ENCODE measurements at regions not wholly inside any gene's neighbourhood (a gene's known extent, or its start where the extent isn't known, plus 50 kb on each side); places are given as distances from the start of the nearest gene placed in this dataset.

GRCh38 chr9:1373445-1373844 lies 323.3 kb downstream of the DMRT2 start:
- no peak overlapping the region for H2BK15ac ChIP-seq (ENCODE audit: low read length)
- H3K36me3 ChIP-seq (replicated peaks in 1 of 2; ENCODE audit: control insufficient read depth in 2 of 2, insufficient read depth in 2 of 2, low read length in 2 of 2) = no peaks in the 10 kb centered on the region
- no peak overlapping the region for H2BK120ac ChIP-seq (ENCODE audit: low read depth, low read length)
- H2BK12ac ChIP-seq (ENCODE audit: low read length) = no peak overlapping the region
- no peak overlapping the region for H4K91ac ChIP-seq (ENCODE audit: low read depth, low read length, poor library complexity)
- H3K4me3 ChIP-seq (ENCODE audit: low read length in 2 of 2) = no peak overlapping the region
- no peak overlapping the region for H3K27ac ChIP-seq (replicated peaks; ENCODE audit: low read length)
- H3K27me3 ChIP-seq (ENCODE audit: control insufficient read depth in 3 of 3, insufficient read depth in 3 of 3, low read depth in 1 of 3, low read length in 3 of 3) = no peaks in the 10 kb centered on the region
- H2AK5ac ChIP-seq (ENCODE audit: low read depth, low read length) = no peak overlapping the region
- DNase-seq (ENCODE audit: low spot score) = no peak
- no peak overlapping the region for H3K23ac ChIP-seq (ENCODE audit: low read depth, low read length, poor library complexity)
- H3K4ac ChIP-seq (ENCODE audit: low read length) = no peak overlapping the region
- no CpG with 5 or more reads among the region's 5 CpGs for WGBS, 2 donors (ENCODE audit: extremely low coverage in 2 of 2, insufficient read length in 2 of 2, insufficient replicate concordance in 1 of 2)
- no peak overlapping the region for H3K9ac ChIP-seq (ENCODE audit: low read depth, low read length, poor library complexity)
- H4K8ac ChIP-seq (ENCODE audit: low read depth, low read length) = no peak overlapping the region
- H2AFZ ChIP-seq (ENCODE audit: low read length) = no peak overlapping the region
- H3K79me1 ChIP-seq (ENCODE audit: low read depth, low read length) = no peaks in the 10 kb centered on the region
- no peak overlapping the region for H3K18ac ChIP-seq (ENCODE audit: low read length)
- H3K9me3 ChIP-seq (replicated peaks in 1 of 2; ENCODE audit: control insufficient read depth in 2 of 2, insufficient read depth in 1 of 2, low read depth in 1 of 2, low read length in 2 of 2) = no peaks in the 10 kb centered on the region
- H2BK5ac ChIP-seq (ENCODE audit: low read length) = no peak overlapping the region
- H3K4me1 ChIP-seq (ENCODE audit: control insufficient read depth in 2 of 2, insufficient read depth in 1 of 2, low read depth in 1 of 2, low read length in 2 of 2) = no peaks in the 10 kb centered on the region
- no peak overlapping the region for H3K4me2 ChIP-seq (ENCODE audit: insufficient read depth, low read length, poor library complexity, severe bottlenecking)
- H3K14ac ChIP-seq (ENCODE audit: low read length) = no peak overlapping the region

GRCh38 chr9:1383899-1384455 lies 333.8 kb downstream of the DMRT2 start:
- WGBS, 2 donors (ENCODE audit: extremely low coverage in 2 of 2, insufficient read length in 2 of 2, insufficient replicate concordance in 1 of 2) = no CpG with 5 or more reads among the region's 4 CpGs
- Histone ChIP-seq H3K23ac (ENCODE audit: low read depth, low read length, poor library complexity) (no peak overlapping the region), H3K27ac (replicated peaks; ENCODE audit: low read length) (no peak overlapping the region), H3K4ac (ENCODE audit: low read length) (no peak overlapping the region), H2AK5ac (ENCODE audit: low read depth, low read length) (no peak overlapping the region), H3K14ac (ENCODE audit: low read length) (no peak overlapping the region), H2BK120ac (ENCODE audit: low read depth, low read length) (no peak overlapping the region), H2BK5ac (ENCODE audit: low read length) (no peak overlapping the region), H2BK15ac (ENCODE audit: low read length) (no peak overlapping the region), H3K79me1 (ENCODE audit: low read depth, low read length) (no peaks in the 10 kb centered on the region), H3K4me1 (ENCODE audit: control insufficient read depth in 2 of 2, insufficient read depth in 1 of 2, low read depth in 1 of 2, low read length in 2 of 2) (no peaks in the 10 kb centered on the region), H3K36me3 (replicated peaks in 1 of 2; ENCODE audit: control insufficient read depth in 2 of 2, insufficient read depth in 2 of 2, low read length in 2 of 2) (no peaks in the 10 kb centered on the region), H3K9me3 (replicated peaks in 1 of 2; ENCODE audit: control insufficient read depth in 2 of 2, insufficient read depth in 1 of 2, low read depth in 1 of 2, low read length in 2 of 2) (no peaks in the 10 kb centered on the region), H3K27me3 (ENCODE audit: control insufficient read depth in 3 of 3, insufficient read depth in 3 of 3, low read depth in 1 of 3, low read length in 3 of 3) (no peaks in the 10 kb centered on the region), H4K91ac (ENCODE audit: low read depth, low read length, poor library complexity) (no peak overlapping the region), H4K8ac (ENCODE audit: low read depth, low read length) (no peak overlapping the region), H3K4me2 (ENCODE audit: insufficient read depth, low read length, poor library complexity, severe bottlenecking) (no peak overlapping the region), H3K4me3 (ENCODE audit: low read length in 2 of 2) (no peak overlapping the region), H3K18ac (ENCODE audit: low read length) (no peak overlapping the region), H3K9ac (ENCODE audit: low read depth, low read length, poor library complexity) (no peak overlapping the region), H2AFZ (ENCODE audit: low read length) (no peak overlapping the region), H2BK12ac (ENCODE audit: low read length) (no peak overlapping the region)
- DNase-seq (ENCODE audit: low spot score) = no peak

GRCh38 chr9:1384816-1385215 lies 334.7 kb downstream of the DMRT2 start:
- DNase-seq (ENCODE audit: low spot score) = no peak
- Histone ChIP-seq H3K23ac (ENCODE audit: low read depth, low read length, poor library complexity) (no peak overlapping the region), H3K4ac (ENCODE audit: low read length) (no peak overlapping the region), H3K9ac (ENCODE audit: low read depth, low read length, poor library complexity) (no peak overlapping the region), H3K4me1 (ENCODE audit: control insufficient read depth in 2 of 2, insufficient read depth in 1 of 2, low read depth in 1 of 2, low read length in 2 of 2) (no peaks in the 10 kb centered on the region), H3K79me1 (ENCODE audit: low read depth, low read length) (no peaks in the 10 kb centered on the region), H2BK15ac (ENCODE audit: low read length) (no peak overlapping the region), H3K14ac (ENCODE audit: low read length) (no peak overlapping the region), H4K8ac (ENCODE audit: low read depth, low read length) (no peak overlapping the region), H2AFZ (ENCODE audit: low read length) (no peak overlapping the region), H2BK120ac (ENCODE audit: low read depth, low read length) (no peak overlapping the region), H3K4me2 (ENCODE audit: insufficient read depth, low read length, poor library complexity, severe bottlenecking) (no peak overlapping the region), H3K27me3 (ENCODE audit: control insufficient read depth in 3 of 3, insufficient read depth in 3 of 3, low read depth in 1 of 3, low read length in 3 of 3) (no peaks in the 10 kb centered on the region), H2BK5ac (ENCODE audit: low read length) (no peak overlapping the region), H3K36me3 (replicated peaks in 1 of 2; ENCODE audit: control insufficient read depth in 2 of 2, insufficient read depth in 2 of 2, low read length in 2 of 2) (no peaks in the 10 kb centered on the region), H2BK12ac (ENCODE audit: low read length) (no peak overlapping the region), H4K91ac (ENCODE audit: low read depth, low read length, poor library complexity) (no peak overlapping the region), H3K27ac (replicated peaks; ENCODE audit: low read length) (no peak overlapping the region), H3K18ac (ENCODE audit: low read length) (no peak overlapping the region), H2AK5ac (ENCODE audit: low read depth, low read length) (no peak overlapping the region), H3K4me3 (ENCODE audit: low read length in 2 of 2) (no peak overlapping the region), H3K9me3 (replicated peaks in 1 of 2; ENCODE audit: control insufficient read depth in 2 of 2, insufficient read depth in 1 of 2, low read depth in 1 of 2, low read length in 2 of 2) (no peaks in the 10 kb centered on the region)
- WGBS, 2 donors (ENCODE audit: extremely low coverage in 2 of 2, insufficient read length in 2 of 2, insufficient replicate concordance in 1 of 2) = no CpG with 5 or more reads among the region's 2 CpGs

DNA sequence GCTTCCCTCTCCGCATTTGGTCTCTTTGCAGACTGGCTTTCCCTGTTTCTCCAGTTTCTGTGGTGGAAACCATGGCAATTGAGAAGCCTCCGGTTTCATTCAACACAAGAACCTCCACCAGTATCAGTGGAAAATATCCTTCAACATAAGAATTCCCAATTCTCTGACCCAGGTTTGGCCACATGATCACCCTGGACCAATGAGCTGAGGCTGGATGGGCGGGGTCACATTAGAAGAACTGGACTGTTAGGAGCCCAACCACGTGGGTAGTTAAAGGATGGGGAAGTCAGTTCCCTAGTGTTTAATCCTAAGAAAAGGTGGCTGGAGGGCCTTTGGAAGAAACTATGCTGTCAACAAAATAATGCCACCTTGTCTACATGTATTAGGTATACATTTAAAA lies 336.3 kb downstream of the DMRT2 start:
- H2BK12ac ChIP-seq (ENCODE audit: low read length) = no peak overlapping the region
- H3K4ac ChIP-seq (ENCODE audit: low read length) = no peak overlapping the region

More for the DNA sequence above, 336.3 kb downstream of the DMRT2 start:
- no peak overlapping the region for H2BK15ac ChIP-seq (ENCODE audit: low read length)
- no peak overlapping the region for H4K8ac ChIP-seq (ENCODE audit: low read depth, low read length)
- H3K18ac ChIP-seq (ENCODE audit: low read length) = no peak overlapping the region
- H3K14ac ChIP-seq (ENCODE audit: low read length) = no peak overlapping the region
- H3K36me3 ChIP-seq (replicated peaks in 1 of 2; ENCODE audit: control insufficient read depth in 2 of 2, insufficient read depth in 2 of 2, low read length in 2 of 2) = no peaks in the 10 kb centered on the region
- H3K9me3 ChIP-seq (replicated peaks in 1 of 2; ENCODE audit: control insufficient read depth in 2 of 2, insufficient read depth in 1 of 2, low read depth in 1 of 2, low read length in 2 of 2) = no peaks in the 10 kb centered on the region
- no peak overlapping the region for H2BK120ac ChIP-seq (ENCODE audit: low read depth, low read length)
- H3K4me2 ChIP-seq (ENCODE audit: insufficient read depth, low read length, poor library complexity, severe bottlenecking) = no peak overlapping the region
- no peak overlapping the region for H2BK5ac ChIP-seq (ENCODE audit: low read length)
- H3K9ac ChIP-seq (ENCODE audit: low read depth, low read length, poor library complexity) = no peak overlapping the region
- no peak overlapping the region for H3K23ac ChIP-seq (ENCODE audit: low read depth, low read length, poor library complexity)
- DNase-seq (ENCODE audit: low spot score) = no peak
- no peaks in the 10 kb centered on the region for H3K4me1 ChIP-seq (ENCODE audit: control insufficient read depth in 2 of 2, insufficient read depth in 1 of 2, low read depth in 1 of 2, low read length in 2 of 2)
- no peak overlapping the region for H2AFZ ChIP-seq (ENCODE audit: low read length)
- H3K27me3 ChIP-seq (ENCODE audit: control insufficient read depth in 3 of 3, insufficient read depth in 3 of 3, low read depth in 1 of 3, low read length in 3 of 3) = no peaks in the 10 kb centered on the region
- WGBS, 2 donors (ENCODE audit: extremely low coverage in 2 of 2, insufficient read length in 2 of 2, insufficient replicate concordance in 1 of 2) = no CpG with 5 or more reads among the region's 4 CpGs
- no peak overlapping the region for H3K27ac ChIP-seq (replicated peaks; ENCODE audit: low read length)
- H3K79me1 ChIP-seq (ENCODE audit: low read depth, low read length) = no peaks in the 10 kb centered on the region
- H2AK5ac ChIP-seq (ENCODE audit: low read depth, low read length) = no peak overlapping the region
- H3K4me3 ChIP-seq (ENCODE audit: low read length in 2 of 2) = no peak overlapping the region
- no peak overlapping the region for H4K91ac ChIP-seq (ENCODE audit: low read depth, low read length, poor library complexity)

Data from neuronal stem cell (in vitro differentiated cells).